ENCODE measurements at regions not wholly inside any gene's neighbourhood (a gene's known extent, or its start where the extent isn't known, plus 50 kb on each side); places are given as distances from the start of the nearest gene placed in this dataset.
"Not testable (repeated sequence)": the region's sequence is repeated elsewhere in the genome, so short reads cannot be mapped to it uniquely, and the experiment has no call there.

DNA sequence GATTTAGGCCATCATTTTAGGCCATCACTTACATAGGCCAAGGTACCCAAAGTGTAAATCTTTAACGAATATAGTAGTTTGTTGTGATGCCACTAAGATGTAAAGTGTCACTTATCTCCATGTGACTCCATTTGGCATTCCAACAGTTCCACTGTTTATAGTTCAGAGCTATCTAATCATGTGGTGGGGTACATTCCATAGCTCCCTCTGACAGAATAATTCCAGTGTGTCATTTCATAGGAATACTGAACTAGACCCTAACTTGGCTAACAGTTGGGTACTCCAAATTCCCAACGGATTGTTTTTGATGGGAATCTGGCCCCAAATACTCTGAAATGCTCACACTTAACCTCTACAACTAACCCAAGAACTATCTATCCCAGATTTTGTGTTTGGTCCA, 76.7 kb upstream of the FST start:
- DNase-seq (ENCODE audit: low read depth), result peak; percentile 63
- TF ChIP-seq, protein P1, sequence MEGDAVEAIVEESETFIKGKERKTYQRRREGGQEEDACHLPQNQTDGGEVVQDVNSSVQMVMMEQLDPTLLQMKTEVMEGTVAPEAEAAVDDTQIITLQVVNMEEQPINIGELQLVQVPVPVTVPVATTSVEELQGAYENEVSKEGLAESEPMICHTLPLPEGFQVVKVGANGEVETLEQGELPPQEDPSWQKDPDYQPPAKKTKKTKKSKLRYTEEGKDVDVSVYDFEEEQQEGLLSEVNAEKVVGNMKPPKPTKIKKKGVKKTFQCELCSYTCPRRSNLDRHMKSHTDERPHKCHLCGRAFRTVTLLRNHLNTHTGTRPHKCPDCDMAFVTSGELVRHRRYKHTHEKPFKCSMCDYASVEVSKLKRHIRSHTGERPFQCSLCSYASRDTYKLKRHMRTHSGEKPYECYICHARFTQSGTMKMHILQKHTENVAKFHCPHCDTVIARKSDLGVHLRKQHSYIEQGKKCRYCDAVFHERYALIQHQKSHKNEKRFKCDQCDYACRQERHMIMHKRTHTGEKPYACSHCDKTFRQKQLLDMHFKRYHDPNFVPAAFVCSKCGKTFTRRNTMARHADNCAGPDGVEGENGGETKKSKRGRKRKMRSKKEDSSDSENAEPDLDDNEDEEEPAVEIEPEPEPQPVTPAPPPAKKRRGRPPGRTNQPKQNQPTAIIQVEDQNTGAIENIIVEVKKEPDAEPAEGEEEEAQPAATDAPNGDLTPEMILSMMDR (conservative IDR thresholded peaks at IDR 0.05; ENCODE audit: low read length), result no peak
- no peak overlapping the region for H3K4me3 ChIP-seq (ENCODE audit: low read length)

DNA sequence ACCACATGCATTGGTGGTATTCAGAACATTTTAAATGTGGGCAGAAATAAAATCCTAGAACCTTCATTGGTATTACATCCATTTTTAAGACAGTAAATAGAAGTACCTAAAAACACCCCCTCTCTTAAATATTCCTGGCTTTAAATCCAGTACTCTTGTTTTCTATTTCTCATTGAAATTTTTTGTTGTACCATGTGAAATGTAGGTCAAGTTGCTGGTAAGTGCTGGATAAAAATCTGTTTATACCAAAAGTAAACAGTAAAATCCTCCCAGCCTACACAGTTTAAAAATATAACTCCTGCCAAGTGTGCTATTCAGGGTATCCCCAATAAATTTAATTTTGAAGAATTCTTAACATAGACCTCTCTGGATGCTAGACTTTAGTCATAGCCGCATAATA, 75.0 kb upstream of the FST start:
- TF ChIP-seq, protein P1 (conservative IDR thresholded peaks at IDR 0.05; ENCODE audit: low read length), result no peak
- no peak overlapping the region for H3K4me3 ChIP-seq (ENCODE audit: low read length)
- no peak for DNase-seq (ENCODE audit: low read depth)

DNA sequence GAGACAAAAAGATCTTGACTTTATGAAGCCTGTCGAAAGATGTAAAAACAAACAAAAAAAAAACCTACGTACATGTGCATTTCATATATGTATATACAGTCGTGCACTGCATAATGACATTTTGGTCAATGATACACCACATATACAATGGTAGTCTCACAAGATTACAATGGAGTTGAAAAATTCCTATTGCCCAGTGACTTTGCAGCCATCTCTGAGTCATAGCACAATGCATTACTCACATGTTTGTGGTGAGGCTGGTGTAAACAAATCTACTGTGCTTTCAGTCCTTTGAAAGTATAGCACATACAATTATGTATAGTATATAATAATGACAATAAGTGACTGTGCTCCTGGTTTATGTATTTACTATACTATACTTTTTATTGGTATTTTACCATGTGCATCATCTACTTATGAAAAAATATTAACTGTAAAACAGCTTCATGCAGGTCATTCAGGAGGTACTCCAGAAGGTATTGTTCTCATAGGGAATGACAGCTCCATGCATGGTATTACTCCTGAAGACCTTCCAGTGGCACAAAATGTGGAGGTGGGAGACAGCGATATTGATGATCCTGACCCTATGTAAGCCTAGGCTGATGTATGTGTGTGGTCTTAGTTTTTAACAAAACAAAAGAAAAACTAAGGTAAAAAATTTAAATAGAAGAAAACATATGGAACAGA, 73.7 kb upstream of the FST start:
- no peak overlapping the region for H3K4me3 ChIP-seq (ENCODE audit: low read length)
- TF ChIP-seq, protein P1 (conservative IDR thresholded peaks at IDR 0.05; ENCODE audit: low read length), result no peak
- DNase-seq (ENCODE audit: low read depth), result peak; percentile 88

DNA sequence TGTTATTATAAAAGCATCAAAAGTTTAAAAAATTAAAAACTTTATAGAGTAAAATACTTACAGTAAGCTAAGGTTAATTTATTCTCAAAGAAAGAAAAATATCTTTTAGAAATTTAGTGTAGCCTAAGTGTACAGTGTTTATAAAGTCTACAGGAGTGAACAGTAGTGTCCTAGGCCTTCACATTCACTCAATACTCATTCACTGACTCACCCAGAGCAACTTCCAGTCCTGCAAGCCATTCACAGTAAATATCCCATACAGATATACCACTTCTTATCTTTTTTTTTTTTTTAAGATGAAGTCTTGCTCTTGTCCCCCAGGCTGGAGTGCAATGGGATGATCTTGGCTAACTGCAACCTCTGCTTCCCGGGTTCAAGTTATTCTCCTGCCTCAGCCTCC, 73.1 kb upstream of the FST start:
- TF ChIP-seq, protein P1 (conservative IDR thresholded peaks at IDR 0.05; ENCODE audit: low read length), result no peak
- peak; percentile 74 for DNase-seq (ENCODE audit: low read depth)
- no peak overlapping the region for H3K4me3 ChIP-seq (ENCODE audit: low read length)

DNA sequence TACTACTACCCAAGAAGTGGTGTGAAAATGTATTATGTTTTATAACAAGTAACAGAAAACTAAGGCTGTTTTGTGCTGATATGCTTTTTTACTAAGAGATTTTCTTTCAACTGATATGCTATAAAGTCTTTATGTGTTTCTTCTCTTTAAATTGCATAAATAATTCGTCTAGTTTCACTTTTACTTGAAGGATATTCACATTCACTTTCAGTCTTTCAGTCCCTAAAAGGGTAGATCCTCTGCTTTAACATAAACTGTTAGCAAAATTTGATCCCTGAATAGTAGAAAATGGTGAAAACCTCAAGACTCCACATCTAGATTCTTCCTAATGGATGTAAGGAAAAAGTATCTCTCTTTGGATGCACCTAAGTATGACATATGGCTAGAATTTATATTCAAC, 69.0 kb upstream of the FST start:
- TF ChIP-seq, protein P1 (conservative IDR thresholded peaks at IDR 0.05; ENCODE audit: low read length), result no peak
- H3K4me3 ChIP-seq (ENCODE audit: low read length), result no peak overlapping the region
- DNase-seq (ENCODE audit: low read depth), result no peak

DNA sequence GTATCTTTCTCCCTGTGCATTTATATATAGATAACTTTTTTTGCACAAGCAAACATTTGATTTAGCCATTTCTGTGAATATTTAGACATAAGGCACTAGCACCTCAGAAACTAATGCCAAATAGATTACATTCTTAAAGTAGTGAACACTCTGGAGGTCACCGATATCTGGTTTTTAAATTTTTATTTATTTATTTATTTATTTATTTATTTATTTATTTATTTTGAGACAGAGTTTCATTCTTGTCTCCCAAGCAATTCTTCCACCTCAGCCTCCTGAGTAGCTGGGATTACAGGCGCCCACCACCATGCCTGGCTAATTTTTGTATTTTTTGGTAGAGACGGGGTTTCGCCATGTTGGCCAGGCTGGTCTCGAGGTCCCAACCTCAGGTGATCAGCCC, 67.9 kb upstream of the FST start:
- not testable (repeated sequence) for DNase-seq (ENCODE audit: low read depth); H3K4me3 ChIP-seq (ENCODE audit: low read length)

DNA sequence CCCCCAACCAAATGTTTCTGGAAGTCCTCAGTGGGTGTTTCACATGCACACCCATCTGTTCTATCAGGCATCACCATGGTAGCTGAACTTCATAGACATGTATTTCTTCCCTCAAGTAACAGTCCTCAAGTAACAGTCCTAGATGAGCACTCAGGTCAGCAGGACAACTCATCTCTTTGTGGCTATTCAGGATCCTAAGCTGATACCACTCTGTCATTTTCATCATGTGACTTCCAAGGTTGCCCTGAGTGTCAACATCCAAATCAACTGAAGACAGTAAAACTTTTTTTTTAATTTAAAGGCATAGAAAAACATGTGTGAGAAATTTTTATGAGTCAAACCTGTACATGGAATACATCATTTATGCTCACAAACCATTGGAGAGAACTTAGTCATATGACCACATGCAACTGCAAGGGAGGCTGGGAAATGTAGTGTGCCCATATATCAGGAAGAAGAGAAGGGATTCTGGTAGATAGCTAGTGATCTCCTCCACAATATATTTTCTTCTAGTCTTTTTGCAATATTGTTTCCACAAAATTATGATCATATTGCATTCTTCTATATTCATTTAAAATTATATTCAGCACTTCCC, 64.2 kb upstream of the FST start:
- no peak overlapping the region for H3K4me3 ChIP-seq (ENCODE audit: low read length)
- TF ChIP-seq, protein P1 (conservative IDR thresholded peaks at IDR 0.05; ENCODE audit: low read length), result no peak
- no peak for DNase-seq (ENCODE audit: low read depth)

Measured in AG10803 (cell line).